Mesenchymal stem cell (in vitro differentiated cells and primary cell): ENCODE measurements at regions not wholly inside any gene's neighbourhood (a gene's known extent, or its start where the extent isn't known, plus 50 kb on each side); places are given as distances from the start of the nearest gene placed in this dataset.

Experiments
- DNase-seq: peaks from one replicate; pipeline ENCODE4 v3.0.0-alpha.2; 2013
- H2AFZ ChIP-seq: one replicate; pipeline ENCODE4 v1.6.1; 2013; ENCODE audit warnings: low read depth, mild to moderate bottlenecking, control low read depth, inconsistent platforms, low read length, moderate library complexity
- H2AK5ac ChIP-seq: 2 replicates; pipeline ENCODE4 v1.6.1; 2013; ENCODE audit warnings: low read length, moderate library complexity, mild to moderate bottlenecking, inconsistent platforms; ENCODE audit not compliant: severe bottlenecking
- H2BK120ac ChIP-seq: one replicate; pipeline ENCODE4 v1.6.1; 2013; ENCODE audit warnings: low read depth, mild to moderate bottlenecking, inconsistent platforms, low read length, moderate library complexity
- H2BK12ac ChIP-seq, 2 experiments: one replicate each; pipeline ENCODE4 v1.6.1; 2013; ENCODE audit warnings: inconsistent platforms in 2 of 2, low read length in 2 of 2, mild to moderate bottlenecking in 2 of 2, moderate library complexity in 2 of 2, control low read depth in 1 of 2
- H2BK15ac ChIP-seq: one replicate; pipeline ENCODE4 v1.6.1; 2013; ENCODE audit warnings: mild to moderate bottlenecking, low read depth, inconsistent platforms; ENCODE audit not compliant: poor library complexity, severe bottlenecking
- H2BK5ac ChIP-seq: 2 replicates; pipeline ENCODE4 v1.6.1; 2013; ENCODE audit warnings: low read depth, mild to moderate bottlenecking, low read length, control low read depth, inconsistent platforms; ENCODE audit not compliant: poor library complexity, severe bottlenecking
- H3K14ac ChIP-seq, 2 experiments: one replicate each; pipeline ENCODE4 v1.6.1; 2013; ENCODE audit warnings: inconsistent platforms in 2 of 2, low read length in 2 of 2, control low read depth in 1 of 2, mild to moderate bottlenecking in 1 of 2, moderate library complexity in 1 of 2
- H3K18ac ChIP-seq, 2 experiments: one replicate each; pipeline ENCODE4 v1.6.1; 2013; ENCODE audit warnings: inconsistent platforms in 2 of 2, low read length in 2 of 2, control low read depth in 1 of 2, low read depth in 1 of 2, mild to moderate bottlenecking in 1 of 2
- H3K23ac ChIP-seq, 2 experiments: one replicate each; pipeline ENCODE4 v1.6.1; 2013; ENCODE audit warnings: inconsistent platforms in 2 of 2, low read length in 2 of 2, mild to moderate bottlenecking in 2 of 2, moderate library complexity in 2 of 2, control low read depth in 1 of 2
- H3K27ac ChIP-seq: 2 replicates; pipeline ENCODE4 v1.5.1; 2013; ENCODE audit warnings: mild to moderate bottlenecking, moderate library complexity, low read length, control low read depth, inconsistent platforms; ENCODE audit not compliant: poor library complexity, severe bottlenecking
- H3K27me3 ChIP-seq, 2 experiments: 2 replicates each; pipeline versions ENCODE4 v1.6.1 to v1.7.0; 2013; ENCODE audit warnings: low read length in 2 of 2, mild to moderate bottlenecking in 2 of 2, moderate library complexity in 2 of 2, control low read depth in 1 of 2, inconsistent platforms in 1 of 2; ENCODE audit not compliant: control insufficient read depth in 1 of 2, insufficient read depth in 1 of 2
- H3K36me3 ChIP-seq, 2 experiments: 2 replicates each; pipeline versions ENCODE4 v1.6.1 to v1.7.0; 2013; ENCODE audit warnings: low read length in 2 of 2, control low read depth in 1 of 2, inconsistent platforms in 1 of 2, low read depth in 1 of 2, mild to moderate bottlenecking in 1 of 2; ENCODE audit not compliant: insufficient read depth in 2 of 2, control insufficient read depth in 1 of 2
- H3K4ac ChIP-seq, 2 experiments: one replicate each; pipeline ENCODE4 v1.6.1; 2013; ENCODE audit warnings: inconsistent platforms in 2 of 2, low read length in 2 of 2, mild to moderate bottlenecking in 2 of 2, moderate library complexity in 2 of 2, control low read depth in 1 of 2, low read depth in 1 of 2
- H3K4me1 ChIP-seq: 2 replicates; pipeline ENCODE4 v1.6.1; 2013; ENCODE audit warnings: low read depth, low read length, control low read depth; ENCODE audit not compliant: control insufficient read depth, insufficient read depth
- H3K4me2 ChIP-seq: 2 replicates; pipeline ENCODE4 v1.6.1; 2013; ENCODE audit warnings: low read length, mild to moderate bottlenecking, inconsistent platforms; ENCODE audit not compliant: poor library complexity, severe bottlenecking
- H3K4me3 ChIP-seq, 2 experiments: 2 replicates each; pipeline versions ENCODE4 v1.5.1 to v1.7.0; 2013; ENCODE audit warnings: low read length in 2 of 2, mild to moderate bottlenecking in 2 of 2, control low read depth in 1 of 2, low read depth in 1 of 2; ENCODE audit not compliant: insufficient read depth in 1 of 2
- H3K79me1 ChIP-seq: replicated peaks from 2 replicates; pipeline ENCODE4 v1.6.1; 2013; ENCODE audit warnings: mild to moderate bottlenecking, control low read depth, low read length, inconsistent platforms; ENCODE audit not compliant: poor library complexity, severe bottlenecking
- H3K9ac ChIP-seq: 2 replicates; pipeline ENCODE4 v1.7.0; 2013; ENCODE audit warnings: mild to moderate bottlenecking, low read length, moderate library complexity
- H3K9me3 ChIP-seq: 2 replicates; pipeline ENCODE4 v1.7.0; 2013; ENCODE audit warnings: mild to moderate bottlenecking, low read length; ENCODE audit not compliant: control insufficient read depth
- H4K8ac ChIP-seq: one replicate; pipeline ENCODE4 v1.6.1; 2013; ENCODE audit warnings: inconsistent platforms, mild to moderate bottlenecking, low read length, moderate library complexity
- H4K91ac ChIP-seq: one replicate; pipeline ENCODE4 v1.6.1; 2013; ENCODE audit warnings: mild to moderate bottlenecking, low read length, inconsistent platforms
- WGBS: methylation state at CpG from one replicate; pipeline ENCODE4 v1.1.7; 2013; ENCODE audit warnings: mixed read lengths; 5-methylcytosine and 5-hydroxymethylcytosine counted together

DNA sequence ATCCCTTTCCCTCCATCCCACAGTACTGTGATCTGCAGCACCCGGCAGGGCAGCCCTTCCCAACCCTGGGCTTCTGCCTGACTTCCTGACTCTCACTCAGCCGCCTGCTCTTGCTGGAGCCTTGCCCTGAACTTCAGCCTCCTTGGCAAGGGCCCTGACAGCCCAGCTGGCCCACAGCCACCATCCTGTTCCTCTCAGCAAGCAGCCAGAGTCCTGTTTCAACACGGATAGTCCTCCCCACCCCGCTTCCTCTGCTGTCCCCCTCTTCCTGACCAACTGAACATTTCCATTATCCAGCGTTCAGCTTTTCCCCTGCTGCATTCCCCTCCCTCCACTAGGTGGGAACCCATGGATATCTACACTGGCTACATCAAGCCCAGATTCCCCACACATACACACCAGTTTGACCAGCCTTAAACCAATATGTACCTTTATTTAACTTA is 74.0 kb upstream of the MDM1 start:
- Histone ChIP-seq H4K91ac (peak overlapping the region; percentile 7), H4K8ac (peak overlapping the region; percentile 75), H3K4me3 (peak overlapping the region in 1 of 2 experiments; percentile 59), H2AK5ac (no peak overlapping the region), H3K4ac (peak overlapping the region; percentile 46 to 47), H2AFZ (peak overlapping the region; percentile 47), H3K4me2 (no peak overlapping the region), H2BK15ac (peak overlapping the region; percentile 83), H2BK12ac (peak overlapping the region in 1 of 2 experiments; percentile 49), H3K27ac (no peak overlapping the region), H3K9me3 (no peaks in the 10 kb centered on the region), H3K27me3 (peaks cover 0 to 9% of the 10 kb centered on the region in 2 experiments), H3K18ac (peak overlapping the region in 1 of 2 experiments; percentile 75), H3K4me1 (peaks cover 3% of the 10 kb centered on the region), H3K23ac (no peak overlapping the region), H2BK120ac (no peak overlapping the region), H3K14ac (peak overlapping the region in 1 of 2 experiments; percentile 51), H3K79me1 (no peaks in the 10 kb centered on the region), H2BK5ac (no peak overlapping the region), H3K36me3 (no peaks in the 10 kb centered on the region), H3K9ac (peak overlapping the region; percentile 66)
- DNase-seq = peak; percentile 52
- 50% methylated on average over 5 of the region's 5 CpGs for WGBS

DNA sequence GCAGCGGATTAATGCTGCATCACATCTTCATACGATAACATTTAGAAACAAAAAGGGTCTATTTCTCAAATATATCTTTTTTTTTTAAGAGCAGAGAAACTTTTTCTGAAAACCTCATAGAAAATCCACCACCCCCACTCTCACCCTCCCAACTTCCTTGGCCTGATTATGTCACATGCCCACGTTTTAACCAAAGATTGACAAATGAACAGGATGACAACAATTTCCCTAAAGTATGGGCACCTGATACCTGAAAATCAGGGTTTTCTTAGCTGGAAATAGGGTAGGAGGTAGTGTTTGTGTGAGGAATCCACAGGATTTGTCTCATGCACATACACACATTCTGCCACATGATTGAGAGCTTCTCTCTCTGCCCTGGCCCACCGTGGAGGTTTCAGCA is 74.7 kb upstream of the MDM1 start:
- no peak overlapping the region for H3K4ac ChIP-seq
- H3K14ac ChIP-seq = no peak overlapping the region
- H3K23ac ChIP-seq = no peak overlapping the region
- no peak overlapping the region for H4K91ac ChIP-seq
- H2BK15ac ChIP-seq = no peak overlapping the region
- no peak overlapping the region for H4K8ac ChIP-seq
- H3K4me3 ChIP-seq = no peak overlapping the region
- no peak for DNase-seq
- H2BK120ac ChIP-seq = no peak overlapping the region
- no peak overlapping the region for H3K9ac ChIP-seq
- no peak overlapping the region for H2AK5ac ChIP-seq
- H2BK5ac ChIP-seq = no peak overlapping the region
- 94% methylated on average over 2 of the region's 4 CpGs for WGBS
- no peak overlapping the region for H3K27ac ChIP-seq
- no peaks in the 10 kb centered on the region for H3K79me1 ChIP-seq
- no peak overlapping the region for H3K4me2 ChIP-seq
- H3K4me1 ChIP-seq = peaks cover 3% of the 10 kb centered on the region
- no peaks in the 10 kb centered on the region for H3K9me3 ChIP-seq
- H3K18ac ChIP-seq = no peak overlapping the region
- no peak overlapping the region for H2AFZ ChIP-seq
- peak overlapping the region in 1 of 2 experiments; percentile 54 for H2BK12ac ChIP-seq
- H3K36me3 ChIP-seq = no peaks in the 10 kb centered on the region
- peaks cover 0 to 9% of the 10 kb centered on the region in 2 experiments for H3K27me3 ChIP-seq

DNA sequence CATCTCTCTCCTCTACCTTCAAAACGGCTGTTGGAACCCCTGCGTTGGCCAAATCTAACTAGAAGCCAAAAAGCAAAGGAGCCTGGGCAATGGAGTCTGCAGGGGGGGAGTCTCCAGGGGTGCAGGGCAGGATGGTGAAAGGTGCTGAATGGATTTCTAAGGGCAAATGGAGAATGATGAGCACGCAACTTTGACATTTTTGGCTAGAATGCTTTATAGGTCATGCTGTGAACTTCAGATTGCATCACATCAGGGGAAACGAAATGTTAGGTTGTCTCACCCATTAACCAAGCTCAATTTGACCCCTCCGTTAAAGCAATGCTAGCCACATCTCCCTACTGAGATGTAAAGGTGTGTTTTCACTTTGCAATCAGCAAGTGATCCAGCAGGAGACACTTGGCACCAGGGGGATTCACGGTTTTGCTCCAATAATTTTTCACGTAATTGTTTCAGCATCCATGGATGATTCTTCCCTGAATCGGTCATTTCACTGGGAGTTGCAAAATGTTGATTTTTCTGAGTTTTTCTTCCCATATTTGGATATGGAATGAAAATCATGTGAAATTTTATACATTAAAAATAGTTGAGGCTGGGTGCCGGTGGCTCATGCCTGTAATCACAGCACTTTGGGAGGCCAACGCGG is 78.0 kb upstream of the MDM1 start:
- H2BK12ac ChIP-seq = no peak overlapping the region
- H3K14ac ChIP-seq = no peak overlapping the region
- no peak overlapping the region for H3K23ac ChIP-seq
- no peak overlapping the region for H3K4ac ChIP-seq
- DNase-seq = no peak
- H3K4me1 ChIP-seq = peaks cover 3% of the 10 kb centered on the region
- H3K36me3 ChIP-seq = no peaks in the 10 kb centered on the region
- H3K27me3 ChIP-seq = peaks cover 0 to 6% of the 10 kb centered on the region in 2 experiments
- WGBS = 91% methylated on average over 11 of the region's 11 CpGs
- H2BK5ac ChIP-seq = no peak overlapping the region
- no peak overlapping the region for H4K8ac ChIP-seq
- no peak overlapping the region for H3K4me2 ChIP-seq
- H4K91ac ChIP-seq = no peak overlapping the region
- no peak overlapping the region for H2AFZ ChIP-seq
- H2AK5ac ChIP-seq = no peak overlapping the region
- H3K4me3 ChIP-seq = no peak overlapping the region
- no peaks in the 10 kb centered on the region for H3K9me3 ChIP-seq
- no peak overlapping the region for H3K27ac ChIP-seq
- no peak overlapping the region for H3K9ac ChIP-seq
- H3K79me1 ChIP-seq = no peaks in the 10 kb centered on the region
- H2BK15ac ChIP-seq = no peak overlapping the region
- H2BK120ac ChIP-seq = no peak overlapping the region
- H3K18ac ChIP-seq = no peak overlapping the region

DNA sequence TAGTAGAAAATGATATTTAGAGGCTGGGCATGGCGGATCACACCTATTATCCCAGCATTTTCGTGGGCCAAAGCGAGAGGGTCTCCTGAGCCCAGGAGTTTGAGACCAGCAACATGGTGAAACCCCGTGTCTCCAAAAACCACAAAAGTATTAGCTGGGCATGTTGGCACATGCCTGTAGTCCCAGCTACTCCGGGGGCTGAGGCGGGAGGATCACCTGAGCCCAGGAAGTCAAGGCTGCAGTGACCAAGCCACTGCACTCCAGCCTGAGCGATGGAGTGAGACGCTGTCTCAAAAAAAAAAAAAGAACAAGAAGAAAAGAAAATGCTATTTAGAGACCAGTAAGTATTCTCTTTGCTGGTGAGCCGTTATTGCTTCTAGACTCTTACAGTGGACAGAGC is 79.2 kb upstream of the MDM1 start:
- Histone ChIP-seq H3K4me3 (no peak overlapping the region), H2BK5ac (peak overlapping the region; percentile 8), H4K91ac (no peak overlapping the region), H3K4me1 (no peaks in the 10 kb centered on the region), H4K8ac (no peak overlapping the region), H3K4me2 (no peak overlapping the region), H3K9me3 (no peaks in the 10 kb centered on the region), H3K4ac (no peak overlapping the region), H3K79me1 (no peaks in the 10 kb centered on the region), H2AFZ (no peak overlapping the region), H2AK5ac (no peak overlapping the region), H3K27ac (no peak overlapping the region), H3K14ac (no peak overlapping the region), H3K18ac (no peak overlapping the region), H3K27me3 (no peaks in the 10 kb centered on the region), H3K23ac (no peak overlapping the region), H2BK120ac (no peak overlapping the region), H3K36me3 (no peaks in the 10 kb centered on the region), H2BK12ac (no peak overlapping the region), H3K9ac (no peak overlapping the region), H2BK15ac (no peak overlapping the region)
- DNase-seq = no peak
- 97% methylated on average over 6 of the region's 9 CpGs for WGBS
